ENCODE measurements at regions not wholly inside any gene's neighbourhood (a gene's known extent, or its start where the extent isn't known, plus 50 kb on each side); places are given as distances from the start of the nearest gene placed in this dataset.
A peak's percentile ranks its signal among the peaks of the same experiment; 100 is the strongest.

DNA sequence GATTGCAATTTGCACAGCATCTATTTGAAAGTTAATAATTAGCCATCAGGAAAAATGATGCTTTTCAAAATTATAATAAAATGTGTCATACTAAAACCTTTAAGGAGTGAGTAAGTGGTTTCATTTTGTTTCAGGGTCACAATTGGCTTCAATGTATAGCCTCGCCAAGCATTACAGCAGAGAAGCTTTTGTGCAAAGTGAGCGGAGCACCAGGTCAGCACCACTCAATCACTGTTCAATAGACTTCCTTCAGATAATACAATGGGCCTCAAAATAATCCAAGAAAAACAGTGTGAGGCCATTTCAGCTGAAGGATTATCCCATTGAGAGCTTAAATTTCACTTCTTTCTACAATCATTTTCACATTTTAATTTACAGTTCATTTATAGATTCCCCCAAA lies 409.2 kb upstream of the SLIT2 start:
- no peak overlapping the region for H3K4me3 ChIP-seq (ENCODE audit: low read length)
- DNase-seq (ENCODE audit: low read depth): no peak
- TF ChIP-seq, protein P1, sequence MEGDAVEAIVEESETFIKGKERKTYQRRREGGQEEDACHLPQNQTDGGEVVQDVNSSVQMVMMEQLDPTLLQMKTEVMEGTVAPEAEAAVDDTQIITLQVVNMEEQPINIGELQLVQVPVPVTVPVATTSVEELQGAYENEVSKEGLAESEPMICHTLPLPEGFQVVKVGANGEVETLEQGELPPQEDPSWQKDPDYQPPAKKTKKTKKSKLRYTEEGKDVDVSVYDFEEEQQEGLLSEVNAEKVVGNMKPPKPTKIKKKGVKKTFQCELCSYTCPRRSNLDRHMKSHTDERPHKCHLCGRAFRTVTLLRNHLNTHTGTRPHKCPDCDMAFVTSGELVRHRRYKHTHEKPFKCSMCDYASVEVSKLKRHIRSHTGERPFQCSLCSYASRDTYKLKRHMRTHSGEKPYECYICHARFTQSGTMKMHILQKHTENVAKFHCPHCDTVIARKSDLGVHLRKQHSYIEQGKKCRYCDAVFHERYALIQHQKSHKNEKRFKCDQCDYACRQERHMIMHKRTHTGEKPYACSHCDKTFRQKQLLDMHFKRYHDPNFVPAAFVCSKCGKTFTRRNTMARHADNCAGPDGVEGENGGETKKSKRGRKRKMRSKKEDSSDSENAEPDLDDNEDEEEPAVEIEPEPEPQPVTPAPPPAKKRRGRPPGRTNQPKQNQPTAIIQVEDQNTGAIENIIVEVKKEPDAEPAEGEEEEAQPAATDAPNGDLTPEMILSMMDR (IDR thresholded peaks at IDR 0.05; ENCODE audit: insufficient read depth, low read depth, low read length, missing control alignments): no peak

DNA sequence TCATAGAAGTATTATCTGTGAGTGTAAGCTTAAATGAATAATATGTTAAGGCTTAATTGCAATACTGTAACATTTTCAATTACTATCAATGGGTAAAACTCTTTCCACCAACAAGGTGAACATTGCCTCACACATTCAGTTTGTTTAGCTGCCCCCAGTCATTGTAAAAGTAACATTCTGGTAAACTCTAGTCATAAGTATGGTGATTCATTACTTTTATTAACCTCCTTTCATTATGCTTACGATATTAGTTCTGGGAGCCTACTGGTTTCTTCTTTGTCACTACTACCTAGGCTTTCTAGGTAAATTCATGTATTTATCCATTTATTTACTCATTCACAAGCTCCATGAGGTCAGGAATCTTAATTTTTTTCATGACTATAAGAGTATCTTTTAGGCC lies 412.8 kb upstream of the SLIT2 start:
- no peak overlapping the region for H3K4me3 ChIP-seq (ENCODE audit: low read length)
- TF ChIP-seq, protein P1 (IDR thresholded peaks at IDR 0.05; ENCODE audit: insufficient read depth, low read depth, low read length, missing control alignments): no peak
- DNase-seq (ENCODE audit: low read depth): no peak

DNA sequence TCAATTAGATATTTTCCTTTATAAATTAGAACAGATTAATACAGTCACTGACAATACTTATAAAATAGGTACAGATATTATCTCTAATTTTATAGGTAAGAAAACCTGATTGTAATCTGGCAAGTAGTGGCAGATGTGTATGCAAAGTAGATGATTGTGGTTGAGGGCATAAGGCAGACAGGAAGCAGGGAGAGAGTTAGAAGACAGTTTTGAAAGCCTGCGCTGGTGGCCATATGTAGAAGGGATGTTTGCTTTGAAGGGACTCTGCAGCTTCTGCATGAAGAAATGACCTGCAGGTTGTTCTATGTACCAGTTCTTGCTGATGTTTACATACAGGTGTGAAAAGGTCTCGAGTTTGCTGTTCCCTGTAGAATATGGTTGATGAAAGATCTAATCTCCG lies 416.3 kb upstream of the SLIT2 start:
- H3K4me3 ChIP-seq (ENCODE audit: low read length): no peak overlapping the region
- DNase-seq (ENCODE audit: low read depth): no peak
- TF ChIP-seq, protein P1 (IDR thresholded peaks at IDR 0.05; ENCODE audit: insufficient read depth, low read depth, low read length, missing control alignments): no peak

DNA sequence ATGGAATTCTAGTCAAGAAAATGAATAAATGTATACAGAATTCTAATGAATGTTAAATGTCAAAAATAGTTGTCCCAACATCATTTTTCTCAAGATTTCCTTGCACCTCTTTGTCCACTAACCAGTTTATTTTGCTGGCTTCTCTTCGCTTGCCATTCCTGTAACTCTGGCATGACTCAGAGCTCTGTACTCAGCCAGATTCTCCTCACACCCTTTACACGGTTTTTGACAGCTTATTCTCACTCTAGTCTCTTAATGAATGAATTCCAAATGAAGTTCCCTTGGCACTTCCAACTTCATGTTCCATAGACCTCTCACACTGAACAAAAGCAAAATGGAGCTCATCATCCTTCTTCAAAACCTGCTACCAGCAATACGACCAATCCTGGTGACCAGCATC lies 419.3 kb upstream of the SLIT2 start:
- no peak overlapping the region for H3K4me3 ChIP-seq (ENCODE audit: low read length)
- DNase-seq (ENCODE audit: low read depth): peak; percentile 41
- TF ChIP-seq, protein P1 (IDR thresholded peaks at IDR 0.05; ENCODE audit: insufficient read depth, low read depth, low read length, missing control alignments): no peak

DNA sequence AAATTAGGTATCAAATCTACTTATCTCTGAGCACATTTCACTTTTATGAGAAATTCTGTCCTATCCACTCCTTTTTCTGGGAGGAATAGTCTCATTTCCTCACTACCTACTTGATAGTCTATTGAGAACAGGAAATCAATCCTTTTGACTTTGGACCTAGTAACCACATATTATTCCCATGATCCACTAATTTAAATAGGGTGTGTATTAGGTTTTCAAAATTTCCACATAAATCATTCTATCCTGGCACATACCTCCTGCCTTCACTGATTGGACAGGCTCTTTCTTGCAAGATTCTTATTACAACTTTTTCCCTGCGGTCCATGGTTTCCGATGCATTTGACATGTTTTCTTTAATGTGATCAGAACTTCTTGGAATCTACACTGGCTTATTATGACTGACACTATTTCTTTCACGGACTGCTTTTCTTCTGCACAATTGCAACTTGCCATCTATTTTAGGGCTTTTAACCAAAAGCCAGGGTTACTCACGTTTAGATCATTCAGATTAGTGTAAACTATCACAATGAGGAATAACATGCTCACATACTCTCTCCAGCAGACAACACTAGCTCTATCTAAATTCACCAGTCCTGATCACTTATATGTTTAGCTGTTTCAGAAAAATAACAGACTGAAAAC lies 419.9 kb upstream of the SLIT2 start:
- TF ChIP-seq, protein P1 (IDR thresholded peaks at IDR 0.05; ENCODE audit: insufficient read depth, low read depth, low read length, missing control alignments): no peak
- DNase-seq (ENCODE audit: low read depth): peak; percentile 17
- H3K4me3 ChIP-seq (ENCODE audit: low read length): no peak overlapping the region

DNA sequence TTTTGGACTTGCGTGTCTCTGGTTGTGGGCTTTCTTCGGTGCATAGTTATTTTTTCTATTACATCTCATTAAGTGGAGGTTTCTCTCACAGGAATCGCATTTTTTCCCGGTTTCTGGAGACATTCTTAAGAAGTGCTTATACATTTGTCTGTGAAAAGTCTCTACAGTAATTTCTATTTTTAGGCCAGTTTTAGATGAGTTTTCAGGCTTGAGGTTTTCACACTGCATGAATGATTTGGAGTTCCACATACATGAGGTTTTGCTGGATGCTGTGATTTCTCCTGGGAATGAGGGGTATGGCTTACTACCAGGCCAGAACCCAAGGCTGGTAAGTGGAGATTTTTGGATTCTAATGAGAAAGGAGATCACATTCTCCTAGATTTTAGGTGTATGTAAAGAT lies 422.6 kb upstream of the SLIT2 start:
- no peak overlapping the region for H3K4me3 ChIP-seq (ENCODE audit: low read length)
- TF ChIP-seq, protein P1 (IDR thresholded peaks at IDR 0.05; ENCODE audit: insufficient read depth, low read depth, low read length, missing control alignments): no peak
- no peak for DNase-seq (ENCODE audit: low read depth)

DNA sequence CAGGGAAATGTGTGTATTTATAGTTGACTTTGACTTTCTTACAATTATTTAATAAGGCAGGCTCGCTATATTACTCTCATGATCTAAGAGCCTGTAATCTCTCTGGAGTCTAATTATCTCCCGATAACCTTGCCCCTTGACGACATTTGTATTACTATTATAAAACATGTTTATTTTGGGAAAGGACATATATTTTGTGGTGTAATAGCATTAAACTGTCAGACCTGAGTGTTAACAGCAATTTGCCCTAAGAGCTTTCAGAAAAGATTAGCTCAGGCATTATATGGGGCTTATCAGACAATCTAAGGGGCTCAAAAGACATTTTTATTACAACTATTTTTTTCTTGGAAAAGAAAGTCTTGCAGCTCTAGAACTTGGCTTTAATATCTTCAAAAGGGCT lies 427.9 kb upstream of the SLIT2 start:
- H3K4me3 ChIP-seq (ENCODE audit: low read length): no peak overlapping the region
- no peak for DNase-seq (ENCODE audit: low read depth)
- TF ChIP-seq, protein P1 (IDR thresholded peaks at IDR 0.05; ENCODE audit: insufficient read depth, low read depth, low read length, missing control alignments): no peak
